Lower lobe of right lung (tissue), 2 donors: ENCODE measurements at regions not wholly inside any gene's neighbourhood (a gene's known extent, or its start where the extent isn't known, plus 50 kb on each side); places are given as distances from the start of the nearest gene placed in this dataset.
A peak's percentile ranks its signal among the peaks of the same experiment; 100 is the strongest.
"Not testable (repeated sequence)": the region's sequence is repeated elsewhere in the genome, so short reads cannot be mapped to it uniquely, and the experiment has no call there.

ENCODE experiments used
- ATAC-seq, 2 donors: fragments of 200-7000 bp; cut with Tn5 transposase; one replicate each; pipeline ENCODE4 v1.9.1; 2020 to 2022; ENCODE audit warnings: mild to moderate bottlenecking in 2 of 2, moderate library complexity in 2 of 2
- DNase-seq: peaks from one replicate; pipeline ENCODE4 v3.0.0-alpha.2; 2020
- H3K27ac ChIP-seq: fragments of 200-600 bp; one replicate; pipeline ENCODE4 v1.8.0; 2022
- H3K27me3 ChIP-seq: fragments of 200-600 bp; one replicate; pipeline ENCODE4 v1.8.0; 2022; ENCODE audit warnings: low read depth
- H3K36me3 ChIP-seq: fragments of 200-600 bp; one replicate; pipeline ENCODE4 v1.8.0; 2022; ENCODE audit warnings: mild to moderate bottlenecking
- H3K4me1 ChIP-seq: fragments of 200-600 bp; one replicate; pipeline ENCODE4 v1.8.0; 2022
- H3K4me3 ChIP-seq: fragments of 200-600 bp; one replicate; pipeline ENCODE4 v1.8.0; 2022; ENCODE audit warnings: mild to moderate bottlenecking
- H3K9me3 ChIP-seq: fragments of 200-600 bp; one replicate; pipeline ENCODE4 v1.8.0; 2022
- intact Hi-C: fragments of 100-400 bp; cut with DNase I; formaldehyde crosslinking; loops from one replicate; pipeline ENCODE4 v1.11.0; 2022
- TF ChIP-seq, protein P1 (sequence below): fragments of 200-600 bp; IDR thresholded peaks from one replicate; pipeline ENCODE4 v1.8.0; 2022; ENCODE audit warnings: antibody characterized with exemption, mild to moderate bottlenecking
- donor health status: DM: no; HTN: yes; CAD: no; lungs with severe emphysema.

DNA sequence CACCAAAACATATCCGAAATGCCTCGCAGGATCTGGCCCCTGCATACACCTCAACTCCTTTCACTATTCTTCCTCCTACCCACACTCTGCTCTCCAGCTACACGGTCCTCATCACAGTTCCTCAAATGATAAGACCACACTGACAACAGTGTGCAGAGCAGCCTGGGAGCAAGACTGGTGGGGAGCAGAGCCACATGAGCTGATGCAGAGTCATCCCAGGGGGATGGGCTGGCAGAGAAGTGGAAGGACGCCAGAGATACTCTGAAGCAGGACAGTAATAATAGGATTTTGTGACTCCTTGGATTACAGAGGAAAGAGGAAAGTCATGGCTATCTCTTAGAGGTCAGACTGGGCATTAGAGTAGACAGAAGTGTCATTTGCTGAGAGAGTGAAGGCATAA lies 167.2 kb downstream of the AVL9 start:
- H3K4me1 ChIP-seq, H3K27ac ChIP-seq, H3K27me3 ChIP-seq, DNase-seq, intact Hi-C loops, H3K4me3 ChIP-seq, H3K36me3 ChIP-seq, H3K9me3 ChIP-seq: not testable (repeated sequence)
- peak in 1 of 2 donors; percentile 74 for ATAC-seq

DNA sequence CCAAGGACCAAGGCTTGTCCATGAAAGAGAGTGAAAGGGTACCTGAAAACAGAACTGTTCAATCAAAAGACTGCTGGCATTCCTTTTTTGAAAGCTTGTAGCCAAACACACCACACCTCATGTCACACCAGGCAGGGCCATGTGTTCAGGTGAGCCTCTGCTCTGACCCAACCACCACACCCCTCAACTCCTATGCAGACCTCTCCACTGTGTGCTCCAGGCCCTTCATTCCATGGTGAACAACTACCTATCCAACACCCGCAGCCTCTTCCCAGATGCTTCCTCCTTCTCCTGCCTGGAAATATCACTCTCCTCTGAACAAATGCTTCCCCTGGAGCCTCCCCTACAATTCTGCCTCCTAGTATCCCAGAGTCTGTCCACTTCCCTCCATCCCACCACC lies 166.6 kb downstream of the AVL9 start:
- Histone ChIP-seq H3K9me3 (no peaks in the 10 kb centered on the region), H3K4me3 (no peak overlapping the region), H3K36me3 (no peaks in the 10 kb centered on the region), H3K27ac (no peak overlapping the region), H3K27me3 (no peaks in the 10 kb centered on the region), H3K4me1 (no peaks in the 10 kb centered on the region)
- DNase-seq (no peak), ATAC-seq (no peak)
- intact Hi-C loops: no loop called here
- TF ChIP-seq, protein P1, sequence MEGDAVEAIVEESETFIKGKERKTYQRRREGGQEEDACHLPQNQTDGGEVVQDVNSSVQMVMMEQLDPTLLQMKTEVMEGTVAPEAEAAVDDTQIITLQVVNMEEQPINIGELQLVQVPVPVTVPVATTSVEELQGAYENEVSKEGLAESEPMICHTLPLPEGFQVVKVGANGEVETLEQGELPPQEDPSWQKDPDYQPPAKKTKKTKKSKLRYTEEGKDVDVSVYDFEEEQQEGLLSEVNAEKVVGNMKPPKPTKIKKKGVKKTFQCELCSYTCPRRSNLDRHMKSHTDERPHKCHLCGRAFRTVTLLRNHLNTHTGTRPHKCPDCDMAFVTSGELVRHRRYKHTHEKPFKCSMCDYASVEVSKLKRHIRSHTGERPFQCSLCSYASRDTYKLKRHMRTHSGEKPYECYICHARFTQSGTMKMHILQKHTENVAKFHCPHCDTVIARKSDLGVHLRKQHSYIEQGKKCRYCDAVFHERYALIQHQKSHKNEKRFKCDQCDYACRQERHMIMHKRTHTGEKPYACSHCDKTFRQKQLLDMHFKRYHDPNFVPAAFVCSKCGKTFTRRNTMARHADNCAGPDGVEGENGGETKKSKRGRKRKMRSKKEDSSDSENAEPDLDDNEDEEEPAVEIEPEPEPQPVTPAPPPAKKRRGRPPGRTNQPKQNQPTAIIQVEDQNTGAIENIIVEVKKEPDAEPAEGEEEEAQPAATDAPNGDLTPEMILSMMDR: no peak

DNA sequence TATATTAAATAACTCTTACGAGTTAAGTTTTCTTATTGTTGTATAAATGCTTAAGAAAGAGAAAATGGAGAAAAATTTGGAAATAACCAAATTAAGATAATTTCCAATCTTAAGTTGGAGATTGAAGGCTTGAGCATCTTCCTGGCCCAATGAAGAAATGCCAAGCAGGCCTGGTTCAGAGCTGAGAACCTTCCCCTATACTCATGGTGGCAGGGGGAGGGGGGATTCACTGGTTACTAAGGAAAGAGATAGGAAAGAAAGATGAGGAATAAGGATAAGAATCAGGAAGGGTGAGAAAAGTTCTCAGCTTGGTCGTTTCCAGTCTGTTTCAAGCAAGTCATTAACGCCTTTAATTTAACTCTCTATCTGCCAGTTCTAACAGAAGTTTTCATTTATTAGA lies 166.2 kb downstream of the AVL9 start:
- TF ChIP-seq, protein P1: no peak
- intact Hi-C loops: no loop called here
- no peak for ATAC-seq

DNA sequence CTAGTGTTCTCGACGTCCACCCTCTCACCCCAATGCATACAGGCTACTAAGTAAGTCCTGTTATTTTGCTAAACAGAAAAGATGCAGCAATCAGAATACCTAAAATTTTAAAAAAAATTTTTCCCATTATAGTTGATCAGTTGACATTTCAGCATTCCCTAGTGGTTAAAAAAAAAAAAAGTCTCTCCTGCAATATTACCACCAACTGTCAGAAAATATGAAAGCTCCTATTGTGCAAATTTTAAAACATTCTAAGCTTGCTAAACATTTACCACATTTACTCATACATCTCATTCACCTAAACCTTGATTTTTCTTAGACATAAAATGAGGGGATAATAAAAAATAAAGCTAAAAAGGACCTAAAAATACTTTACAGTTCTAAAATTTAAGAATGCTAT lies 165.6 kb downstream of the AVL9 start:
- no peak for ATAC-seq
- Histone ChIP-seq H3K4me3 (no peak overlapping the region), H3K36me3 (no peaks in the 10 kb centered on the region), H3K27me3 (no peaks in the 10 kb centered on the region), H3K4me1 (no peaks in the 10 kb centered on the region), H3K9me3 (no peaks in the 10 kb centered on the region), H3K27ac (no peak overlapping the region)
- TF ChIP-seq, protein P1: no peak
- intact Hi-C loops: no loop called here
- DNase-seq: no peak

More for the DNA sequence above, 166.2 kb downstream of the AVL9 start:
- Histone ChIP-seq H3K4me1 (no peaks in the 10 kb centered on the region), H3K4me3 (no peak overlapping the region), H3K27ac (no peak overlapping the region), H3K36me3 (no peaks in the 10 kb centered on the region), H3K9me3 (no peaks in the 10 kb centered on the region), H3K27me3 (no peaks in the 10 kb centered on the region)
- DNase-seq: no peak

DNA sequence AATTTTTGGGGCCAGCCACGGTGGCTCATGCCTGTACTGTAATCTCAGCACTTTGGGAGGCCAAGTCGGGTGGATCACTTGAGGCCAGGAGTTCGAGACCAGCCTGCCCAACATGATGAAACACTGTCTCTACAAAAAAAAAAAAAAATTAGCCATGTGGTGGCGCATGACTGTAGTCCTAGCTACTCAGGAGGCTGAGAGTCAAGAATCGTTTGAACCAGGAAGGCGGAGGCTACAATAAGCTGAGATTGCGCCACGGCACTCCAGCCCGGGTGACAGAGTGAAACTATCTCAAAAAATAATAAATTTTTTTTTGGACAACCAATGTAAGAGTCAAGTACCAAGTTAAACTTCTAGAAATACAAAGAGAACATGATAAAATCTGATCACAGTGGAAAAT lies 164.6 kb downstream of the AVL9 start:
- H3K36me3 ChIP-seq: no peaks in the 10 kb centered on the region
- no peak overlapping the region for H3K4me3 ChIP-seq
- no peak overlapping the region for H3K27ac ChIP-seq
- no peaks in the 10 kb centered on the region for H3K4me1 ChIP-seq
- DNase-seq (no peak), ATAC-seq (no peak)
- TF ChIP-seq, protein P1: no peak
- H3K9me3 ChIP-seq: no peaks in the 10 kb centered on the region
- no peaks in the 10 kb centered on the region for H3K27me3 ChIP-seq
- intact Hi-C loops: no loop called here

DNA sequence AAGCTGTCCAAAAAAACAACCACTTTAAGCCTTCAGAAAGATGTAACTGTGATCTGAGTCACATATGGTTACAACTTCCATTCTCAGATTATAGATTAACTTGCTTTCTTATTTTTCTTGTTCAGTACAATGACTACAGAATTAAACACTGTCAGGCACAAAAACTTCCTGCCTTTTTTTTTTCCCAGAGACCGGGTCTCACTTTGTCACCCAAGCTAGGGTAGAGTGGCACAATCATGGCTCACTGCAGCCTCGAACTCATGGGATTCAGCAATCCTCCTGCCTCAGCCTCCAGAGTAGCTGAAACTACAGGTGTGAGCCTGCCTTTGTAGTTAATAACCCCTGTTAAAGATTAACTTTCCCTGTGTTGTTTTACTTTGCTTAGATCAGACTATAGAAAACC lies 163.2 kb downstream of the AVL9 start:
- TF ChIP-seq, protein P1: no peak

More for the DNA sequence above, 163.2 kb downstream of the AVL9 start:
- Histone ChIP-seq H3K9me3 (no peaks in the 10 kb centered on the region), H3K4me1 (no peaks in the 10 kb centered on the region), H3K27ac (no peak overlapping the region), H3K4me3 (no peak overlapping the region), H3K27me3 (no peaks in the 10 kb centered on the region), H3K36me3 (no peaks in the 10 kb centered on the region)
- DNase-seq: no peak
- intact Hi-C loops: no loop called here
- ATAC-seq: no peak
